Endothelial cell of umbilical vein (primary cell): ENCODE measurements at regions not wholly inside any gene's neighbourhood (a gene's known extent, or its start where the extent isn't known, plus 50 kb on each side); places are given as distances from the start of the nearest gene placed in this dataset.

Source experiments
- BruUV-seq: library from RNA; stranded (reverse); fragments of 400-500 nt; replicated peaks from 2 replicates; lab custom pipeline; 2021; lab: Mats Ljungman, UMichigan
- CTCF ChIA-PET: fragments of 300-600, 350-600 bp; sonication (Branson Sonifier 250); formaldehyde crosslinking; loops from one replicate; lab custom pipeline; 2021; ENCODE audit warnings: antibody characterized with exemption, inconsistent platforms; lab: Charles Lee
- POLR2A ChIA-PET: fragments of 300-600, 350-600 bp; sonication (Branson Sonifier 250); formaldehyde crosslinking; loops from one replicate; lab custom pipeline; 2021; ENCODE audit warnings: antibody characterized with exemption, inconsistent platforms; lab: Charles Lee
- DNase-seq: peaks from one replicate; pipeline ENCODE4 v3.0.0-alpha.2; 2011; ENCODE audit warnings: low read depth, low spot score
- FAIRE-seq: peaks from 2 replicates; lab custom pipeline; 2011; peaks lifted over from hg19 to GRCh38; lab: Jason Lieb, UNC
- H2AFZ ChIP-seq: 2 replicates; pipeline ENCODE4 v1.6.0; 2012; ENCODE audit warnings: low read depth, low read length, control low read depth, inconsistent platforms
- H3K27ac ChIP-seq: 2 replicates; pipeline ENCODE4 v1.5.1; 2011; ENCODE audit warnings: low read depth, mild to moderate bottlenecking, control low read depth, low read length, moderate library complexity; ENCODE audit not compliant: insufficient read depth
- H3K27me3 ChIP-seq, 2 experiments: 2 replicates each; pipeline versions ENCODE4 v1.6.0 to v1.6.1; 2011; ENCODE audit warnings: low read length in 2 of 2, mixed read lengths in 1 of 2; ENCODE audit not compliant: control insufficient read depth in 2 of 2, insufficient read depth in 2 of 2
- H3K36me3 ChIP-seq, 2 experiments: 2 replicates in 1 of 2; 3 replicates in 1 of 2; pipeline ENCODE4 v1.5.1; 2011; ENCODE audit warnings: low read length in 2 of 2, mild to moderate bottlenecking in 1 of 2, moderate library complexity in 1 of 2; ENCODE audit not compliant: control insufficient read depth in 2 of 2, insufficient read depth in 2 of 2; ENCODE audit errors: extremely low read depth in 1 of 2
- H3K4me1 ChIP-seq: 3 replicates; pipeline ENCODE4 v1.5.1; 2011; ENCODE audit warnings: mild to moderate bottlenecking, low read length; ENCODE audit not compliant: control insufficient read depth, insufficient read depth; ENCODE audit errors: extremely low read depth
- H3K4me2 ChIP-seq: 2 replicates; pipeline ENCODE4 v1.6.1; 2011; ENCODE audit warnings: low read length, control low read depth, mixed read lengths; ENCODE audit not compliant: insufficient read depth
- H3K4me3 ChIP-seq, 3 experiments: fragments of 200-600 bp in 1 of 3; sonication (generic), shearing (Covaris generic) in 1 of 3; replicated peaks in 1 of 3; 2 replicates each; pipeline ENCODE4 v1.5.1; 2011 to 2016; ENCODE audit warnings: control low read depth in 3 of 3, low read length in 3 of 3, mild to moderate bottlenecking in 2 of 3, inconsistent platforms in 1 of 3, low read depth in 1 of 3, moderate library complexity in 1 of 3; ENCODE audit not compliant: insufficient read depth in 1 of 3
- H3K79me2 ChIP-seq: 2 replicates; pipeline ENCODE4 v1.6.0; 2012; ENCODE audit warnings: low read length, inconsistent platforms; ENCODE audit not compliant: control insufficient read depth, insufficient read depth
- H3K9ac ChIP-seq: replicated peaks from 2 replicates; pipeline ENCODE3; 2011; ENCODE audit warnings: low read length, control low read depth; ENCODE audit not compliant: insufficient read depth; ENCODE audit errors: extremely low read depth
- H3K9me1 ChIP-seq: replicated peaks from 3 replicates; pipeline ENCODE4 v1.6.0; 2011; ENCODE audit warnings: mild to moderate bottlenecking, low read length; ENCODE audit not compliant: control insufficient read depth, insufficient read depth; ENCODE audit errors: extremely low read depth
- H3K9me3 ChIP-seq: replicated peaks from 2 replicates; pipeline ENCODE4 v1.5.1; 2012; ENCODE audit warnings: low read length, inconsistent platforms; ENCODE audit not compliant: control insufficient read depth, insufficient read depth
- H4K20me1 ChIP-seq: replicated peaks from 2 replicates; pipeline ENCODE3; 2011; ENCODE audit warnings: mild to moderate bottlenecking, low read length; ENCODE audit not compliant: control insufficient read depth, insufficient read depth; ENCODE audit errors: extremely low read depth
- EZH2 ChIP-seq: IDR thresholded peaks from 2 replicates; pipeline ENCODE4 v1.6.1; 2012; ENCODE audit warnings: borderline replicate concordance, low read depth, mild to moderate bottlenecking, moderate library complexity, low read length, inconsistent platforms; ENCODE audit not compliant: severe bottlenecking
- FOS ChIP-seq: IDR thresholded peaks from 2 replicates; pipeline ENCODE4 v1.6.1; 2011; ENCODE audit warnings: mild to moderate bottlenecking, low read length, moderate library complexity, borderline replicate concordance; ENCODE audit not compliant: insufficient read depth
- GATA2 ChIP-seq: IDR thresholded peaks from 2 replicates; pipeline ENCODE4 v1.7.0; 2011; ENCODE audit warnings: low read depth, mild to moderate bottlenecking, moderate library complexity, mixed read lengths, low read length; ENCODE audit not compliant: insufficient read length, insufficient read depth
- JUN ChIP-seq: IDR thresholded peaks from 2 replicates; pipeline ENCODE4 v1.6.1; 2011; ENCODE audit warnings: borderline replicate concordance, low read depth; ENCODE audit not compliant: insufficient read length, insufficient read depth
- MYC ChIP-seq: IDR thresholded peaks from one replicate; pipeline ENCODE4 v1.6.1; 2011; ENCODE audit warnings: mild to moderate bottlenecking, low read depth, low read length
- POLR2A ChIP-seq: IDR thresholded peaks from 2 replicates; pipeline ENCODE4 v1.6.1; 2012; ENCODE audit warnings: low read depth, mild to moderate bottlenecking, control low read depth, low read length
- POLR2AphosphoS5 ChIP-seq: IDR thresholded peaks from 2 replicates; pipeline ENCODE4 v1.6.1; 2012; ENCODE audit warnings: low read depth, mild to moderate bottlenecking, control low read depth, low read length, moderate library complexity; ENCODE audit not compliant: insufficient read depth
- dilution Hi-C: fragments of 300-500 bp; cut with MboI; formaldehyde crosslinking; loops from one replicate; pipeline ENCODE4 v1.15.0; 2019; ENCODE audit warnings: low sequenced_read_pairs; ENCODE audit not compliant: extremely low pct_ligation_motif_present
- intact Hi-C: fragments of 100-400 bp; cut with micrococcal nuclease; formaldehyde crosslinking; loops from one replicate; pipeline ENCODE4 v1.10.0; 2022
- TF ChIP-seq, protein P1 (sequence below), 2 donors: IDR thresholded peaks; 1 replicate in 1 of 2; 2 replicates in 1 of 2; pipeline ENCODE4 v1.5.1; 2011; ENCODE audit warnings: low read length in 2 of 2, mild to moderate bottlenecking in 2 of 2, moderate library complexity in 2 of 2, control low read depth in 1 of 2, inconsistent platforms in 1 of 2, low read depth in 1 of 2; ENCODE audit not compliant: insufficient read depth in 1 of 2; ENCODE audit errors: extremely low read depth in 1 of 2
- TF ChIP-seq, protein P2 (sequence below): IDR thresholded peaks from 2 replicates; pipeline ENCODE4 v1.6.1; 2011; ENCODE audit not compliant: insufficient read depth, insufficient read length

DNA sequence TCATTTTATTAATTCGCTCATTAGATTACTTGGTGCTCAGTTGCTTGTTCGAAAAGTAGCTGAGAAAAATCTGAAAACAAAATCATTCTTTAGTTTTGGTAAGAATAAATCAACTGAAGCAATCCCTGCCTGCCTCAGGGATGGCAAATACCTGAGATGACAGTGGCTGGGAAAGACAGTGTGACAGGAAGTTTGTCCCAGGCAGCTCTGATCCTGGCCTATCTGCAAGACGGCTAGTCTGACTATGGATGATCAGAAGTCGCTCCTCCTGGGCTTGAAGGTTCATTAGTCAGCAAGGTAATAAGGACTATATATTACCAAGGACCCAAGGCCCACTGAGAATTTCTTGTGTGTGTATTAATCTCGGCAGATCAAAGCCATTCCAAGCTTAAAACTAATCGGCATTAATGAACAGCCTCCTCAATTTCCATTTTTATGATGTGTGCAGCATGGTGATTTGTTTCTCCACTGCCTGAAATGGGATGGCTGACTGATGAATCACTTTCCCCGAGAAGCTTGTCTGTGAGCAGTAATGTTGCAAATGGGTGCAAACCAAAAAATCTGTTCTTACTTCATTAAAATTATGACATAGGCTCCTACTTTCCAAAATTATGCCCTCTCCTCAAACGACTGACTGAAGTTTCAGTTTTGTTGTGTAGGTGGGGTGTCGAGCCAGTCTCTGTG lies 199.9 kb downstream of the ACTR3 start:
- no peak for FAIRE-seq
- Histone ChIP-seq H3K4me3 (no peak overlapping the region), H3K9me1 (no peaks in the 10 kb centered on the region), H3K79me2 (no peaks in the 10 kb centered on the region), H3K4me1 (no peaks in the 10 kb centered on the region), H4K20me1 (no peaks in the 10 kb centered on the region), H3K9ac (no peak overlapping the region), H3K27me3 (no peaks in the 10 kb centered on the region), H3K9me3 (no peaks in the 10 kb centered on the region), H3K4me2 (no peak overlapping the region), H3K27ac (no peak overlapping the region), H3K36me3 (no peaks in the 10 kb centered on the region), H2AFZ (no peak overlapping the region)
- POLR2A ChIA-PET: no interaction called here
- TF ChIP-seq, protein P1, sequence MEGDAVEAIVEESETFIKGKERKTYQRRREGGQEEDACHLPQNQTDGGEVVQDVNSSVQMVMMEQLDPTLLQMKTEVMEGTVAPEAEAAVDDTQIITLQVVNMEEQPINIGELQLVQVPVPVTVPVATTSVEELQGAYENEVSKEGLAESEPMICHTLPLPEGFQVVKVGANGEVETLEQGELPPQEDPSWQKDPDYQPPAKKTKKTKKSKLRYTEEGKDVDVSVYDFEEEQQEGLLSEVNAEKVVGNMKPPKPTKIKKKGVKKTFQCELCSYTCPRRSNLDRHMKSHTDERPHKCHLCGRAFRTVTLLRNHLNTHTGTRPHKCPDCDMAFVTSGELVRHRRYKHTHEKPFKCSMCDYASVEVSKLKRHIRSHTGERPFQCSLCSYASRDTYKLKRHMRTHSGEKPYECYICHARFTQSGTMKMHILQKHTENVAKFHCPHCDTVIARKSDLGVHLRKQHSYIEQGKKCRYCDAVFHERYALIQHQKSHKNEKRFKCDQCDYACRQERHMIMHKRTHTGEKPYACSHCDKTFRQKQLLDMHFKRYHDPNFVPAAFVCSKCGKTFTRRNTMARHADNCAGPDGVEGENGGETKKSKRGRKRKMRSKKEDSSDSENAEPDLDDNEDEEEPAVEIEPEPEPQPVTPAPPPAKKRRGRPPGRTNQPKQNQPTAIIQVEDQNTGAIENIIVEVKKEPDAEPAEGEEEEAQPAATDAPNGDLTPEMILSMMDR (IDR thresholded peaks at IDR 0.05; ENCODE audit: extremely low read depth in 1 of 2, insufficient read depth in 1 of 2, low read depth in 1 of 2, low read length in 2 of 2): no peak
- TF ChIP-seq POLR2AphosphoS5 (no peak), EZH2 (no peak), GATA2 (no peak), POLR2A (no peak), FOS (no peak), MYC (no peak), JUN (no peak)
- TF ChIP-seq, protein P2, sequence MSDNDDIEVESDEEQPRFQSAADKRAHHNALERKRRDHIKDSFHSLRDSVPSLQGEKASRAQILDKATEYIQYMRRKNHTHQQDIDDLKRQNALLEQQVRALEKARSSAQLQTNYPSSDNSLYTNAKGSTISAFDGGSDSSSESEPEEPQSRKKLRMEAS: no peak
- intact Hi-C loops (no loop called here), dilution Hi-C loops (no loop called here)
- BruUV-seq: no TSS peak
- CTCF ChIA-PET: no interaction called here
- DNase-seq: no peak
